OCI-LY7 (cell line): ENCODE measurements at regions not wholly inside any gene's neighbourhood (a gene's known extent, or its start where the extent isn't known, plus 50 kb on each side); places are given as distances from the start of the nearest gene placed in this dataset.
"Not testable (repeated sequence)": the region's sequence is repeated elsewhere in the genome, so short reads cannot be mapped to it uniquely, and the experiment has no call there.

Experiments
- BruUV-seq: library from RNA; stranded (reverse); fragments of 400-500 nt; replicated peaks from 2 replicates; lab custom pipeline; 2021; lab: Mats Ljungman, UMichigan
- CTCF ChIA-PET: fragments of 300-600 bp; sonication (Branson Sonifier 250); formaldehyde crosslinking; loops from one replicate; lab custom pipeline; 2022; ENCODE audit warnings: antibody characterized with exemption; ENCODE audit not compliant: unreplicated experiment; lab: Charles Lee
- POLR2A ChIA-PET: fragments of 300-600 bp; sonication (Branson Sonifier 250); formaldehyde crosslinking; loops from one replicate; lab custom pipeline; 2022; ENCODE audit warnings: antibody characterized with exemption; lab: Charles Lee
- DNase-seq: peaks from one replicate; pipeline ENCODE4 v3.0.0-alpha.2; 2015; ENCODE audit warnings: low spot score
- H2AFZ ChIP-seq: fragments of 200-600 bp; sonication (generic), shearing (Covaris generic); 2 replicates; pipeline ENCODE4 v1.6.1; 2014; ENCODE audit warnings: mild to moderate bottlenecking, antibody characterized with exemption, low read length, moderate library complexity
- H3K27ac ChIP-seq: fragments of 200-600 bp; sonication (generic); 2 replicates; pipeline ENCODE4 v1.5.1; 2014; ENCODE audit warnings: mixed run types, low read depth, mild to moderate bottlenecking, moderate library complexity, low read length, inconsistent platforms; ENCODE audit not compliant: poor library complexity, severe bottlenecking
- H3K36me3 ChIP-seq: fragments of 200-600 bp; sonication (generic); 2 replicates; pipeline ENCODE4 v1.6.1; 2014; ENCODE audit warnings: mild to moderate bottlenecking, antibody characterized with exemption, low read length, moderate library complexity, mixed read lengths; ENCODE audit not compliant: insufficient read depth
- H3K4me1 ChIP-seq: fragments of 200-600 bp; sonication (generic); 2 replicates; pipeline ENCODE4 v1.5.1; 2014; ENCODE audit warnings: mild to moderate bottlenecking, low read length; ENCODE audit not compliant: insufficient read depth, poor library complexity, severe bottlenecking
- H3K4me2 ChIP-seq: fragments of 200-600 bp; sonication (generic); 2 replicates; pipeline ENCODE4 v1.6.1; 2014; ENCODE audit warnings: mild to moderate bottlenecking, low read length
- H3K4me3 ChIP-seq: fragments of 200-600 bp; sonication (generic); 2 replicates; pipeline ENCODE4 v1.5.1; 2014; ENCODE audit warnings: mild to moderate bottlenecking, low read depth, low read length; ENCODE audit not compliant: poor library complexity, severe bottlenecking
- H3K79me2 ChIP-seq: fragments of 200-600 bp; sonication (generic); 2 replicates; pipeline ENCODE4 v1.6.1; 2016; ENCODE audit warnings: low read depth, mild to moderate bottlenecking, low read length, moderate library complexity, mixed read lengths; ENCODE audit not compliant: insufficient read depth
- H3K9me2 ChIP-seq: fragments of 200-600 bp; sonication (generic); 2 replicates; pipeline ENCODE4 v1.6.1; 2016; ENCODE audit warnings: mild to moderate bottlenecking, low read length, mixed read lengths; ENCODE audit not compliant: insufficient read depth
- H3K9me3 ChIP-seq: fragments of 200-600 bp; sonication (generic); 2 replicates; pipeline ENCODE4 v1.6.1; 2014; ENCODE audit warnings: mild to moderate bottlenecking, mixed run types, low read length, mixed read lengths
- H4K20me1 ChIP-seq: fragments of 200-600 bp; sonication (generic); 2 replicates; pipeline ENCODE4 v1.6.1; 2014; ENCODE audit warnings: mild to moderate bottlenecking, antibody characterized with exemption, low read length, moderate library complexity, mixed read lengths; ENCODE audit not compliant: insufficient read depth
- intact Hi-C: fragments of 100-400 bp; cut with micrococcal nuclease; formaldehyde crosslinking; loops from one replicate; pipeline ENCODE4 v1.10.0; 2022; ENCODE audit not compliant: unreplicated experiment

DNA sequence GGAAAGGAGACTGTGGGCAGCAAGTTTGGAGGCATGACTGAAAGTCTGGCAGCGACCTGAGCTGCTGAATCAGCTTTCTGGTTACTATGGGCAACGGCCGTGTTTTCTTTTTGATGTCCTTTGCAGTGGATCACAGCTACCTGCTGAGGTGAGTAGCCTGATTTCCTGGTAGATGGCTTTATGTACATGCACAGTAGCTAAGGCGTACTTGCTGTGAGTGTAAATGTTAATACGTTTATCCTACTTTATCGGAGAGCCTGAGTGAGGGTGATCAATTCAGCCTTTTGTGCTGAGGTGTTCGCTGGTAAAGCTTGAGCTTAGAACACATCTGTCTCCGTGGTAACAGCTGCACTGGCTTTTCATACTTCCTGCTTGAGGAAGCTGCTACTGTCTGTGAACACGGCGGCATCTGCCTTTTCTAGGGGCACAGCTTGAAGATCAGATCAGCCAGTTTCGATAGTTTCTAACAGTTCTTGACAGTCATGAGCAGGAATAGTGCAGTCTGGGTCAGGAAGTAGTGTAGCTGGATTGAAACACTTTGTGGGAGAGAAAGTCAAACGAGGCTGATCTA, 129.6 kb downstream of the ART5 start:
- H3K4me3 ChIP-seq, H3K79me2 ChIP-seq, BruUV-seq, H3K4me1 ChIP-seq, H3K9me3 ChIP-seq, H2AFZ ChIP-seq, H3K4me2 ChIP-seq, POLR2A ChIA-PET, CTCF ChIA-PET, intact Hi-C loops, H3K27ac ChIP-seq, DNase-seq, H4K20me1 ChIP-seq, H3K9me2 ChIP-seq, H3K36me3 ChIP-seq: not testable (repeated sequence)

DNA sequence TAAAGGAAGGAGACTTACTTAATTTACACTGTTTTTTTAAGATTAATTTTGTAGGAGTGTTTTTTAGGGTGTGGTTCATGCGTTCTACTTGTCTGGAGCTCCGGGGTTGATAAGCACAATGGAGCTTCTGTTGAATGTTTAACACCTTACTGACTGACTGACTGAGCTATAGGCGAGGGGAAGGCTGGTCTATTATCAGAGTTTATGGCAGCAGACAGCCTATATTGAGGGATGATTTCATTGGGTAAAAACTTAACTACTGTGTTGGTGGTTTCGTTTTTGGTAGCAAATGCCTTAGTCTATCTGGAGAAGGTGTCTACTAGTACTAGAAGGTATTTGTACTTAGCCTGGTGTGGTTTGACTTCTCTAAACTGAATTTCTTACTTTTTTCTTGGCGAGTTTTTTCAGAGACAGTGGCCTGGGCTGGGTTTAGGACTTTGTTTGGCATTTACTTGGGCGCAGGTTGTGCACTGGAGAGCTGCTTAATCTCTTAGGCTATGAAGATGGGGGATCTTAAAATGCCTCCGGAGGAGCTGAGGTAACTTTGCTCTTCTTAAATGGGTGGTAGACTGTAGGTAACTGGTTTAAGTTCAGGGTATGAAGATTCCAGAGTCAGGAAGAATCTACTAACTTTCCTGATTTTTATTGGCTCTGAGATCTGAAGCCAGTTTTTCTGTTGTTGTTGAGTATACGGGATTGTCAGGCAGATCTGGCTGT, 130.2 kb downstream of the ART5 start:
- H3K4me2 ChIP-seq, DNase-seq, H3K27ac ChIP-seq, H3K9me2 ChIP-seq, H3K4me1 ChIP-seq, H3K36me3 ChIP-seq, POLR2A ChIA-PET, H4K20me1 ChIP-seq, BruUV-seq, H3K4me3 ChIP-seq, H3K79me2 ChIP-seq, intact Hi-C loops, H2AFZ ChIP-seq, CTCF ChIA-PET, H3K9me3 ChIP-seq: not testable (repeated sequence)

DNA sequence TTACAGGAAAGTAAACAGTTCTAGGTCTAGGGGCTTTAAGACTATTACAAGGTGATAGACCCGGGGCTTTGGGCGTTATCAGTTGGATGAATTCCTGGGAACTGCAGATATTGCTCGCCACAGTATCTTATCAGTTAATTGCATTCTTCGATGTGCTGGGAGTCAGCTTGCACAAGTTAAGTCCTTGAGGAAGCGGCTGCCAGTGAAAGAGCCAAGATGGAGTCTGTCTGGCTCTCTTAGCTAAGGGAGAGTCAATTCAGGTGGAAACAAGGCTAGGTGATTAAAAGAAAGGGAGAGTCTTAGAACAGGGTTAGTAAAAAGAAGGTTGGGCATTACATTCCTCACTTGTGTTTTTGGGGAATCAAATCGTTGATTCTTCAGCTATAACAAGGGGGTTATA, 130.6 kb upstream of the ZNF195 start:
- POLR2A ChIA-PET, H3K4me3 ChIP-seq, H3K9me2 ChIP-seq, H2AFZ ChIP-seq, BruUV-seq, H3K27ac ChIP-seq, H4K20me1 ChIP-seq, H3K79me2 ChIP-seq, CTCF ChIA-PET, H3K4me2 ChIP-seq, H3K36me3 ChIP-seq, H3K9me3 ChIP-seq, intact Hi-C loops, H3K4me1 ChIP-seq, DNase-seq: not testable (repeated sequence)

DNA sequence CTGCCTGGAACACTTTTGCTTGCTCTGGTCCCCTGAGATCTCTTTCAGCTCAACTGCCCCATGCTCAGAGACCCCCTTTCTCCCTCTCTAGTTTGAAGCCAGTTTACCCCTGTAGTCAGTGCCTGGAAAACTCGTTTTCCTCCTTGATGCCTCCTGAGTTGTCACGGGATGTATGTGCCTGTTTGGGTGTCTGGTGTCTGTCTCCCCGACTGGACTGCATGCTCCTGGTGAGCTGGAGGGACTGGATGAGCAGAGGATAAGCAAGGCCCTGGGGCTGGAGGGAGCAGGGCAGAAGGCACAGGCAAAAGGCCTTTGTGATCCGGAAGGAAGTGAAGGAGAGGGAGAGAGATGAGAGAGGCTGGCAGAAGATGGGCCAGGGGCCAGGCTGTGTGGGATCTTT, 120.3 kb upstream of the ZNF195 start:
- H3K4me2 ChIP-seq, H3K27ac ChIP-seq, CTCF ChIA-PET, intact Hi-C loops, H3K9me2 ChIP-seq, H3K79me2 ChIP-seq, BruUV-seq, DNase-seq, H3K36me3 ChIP-seq, H4K20me1 ChIP-seq, POLR2A ChIA-PET, H2AFZ ChIP-seq, H3K4me3 ChIP-seq, H3K4me1 ChIP-seq, H3K9me3 ChIP-seq: not testable (repeated sequence)

DNA sequence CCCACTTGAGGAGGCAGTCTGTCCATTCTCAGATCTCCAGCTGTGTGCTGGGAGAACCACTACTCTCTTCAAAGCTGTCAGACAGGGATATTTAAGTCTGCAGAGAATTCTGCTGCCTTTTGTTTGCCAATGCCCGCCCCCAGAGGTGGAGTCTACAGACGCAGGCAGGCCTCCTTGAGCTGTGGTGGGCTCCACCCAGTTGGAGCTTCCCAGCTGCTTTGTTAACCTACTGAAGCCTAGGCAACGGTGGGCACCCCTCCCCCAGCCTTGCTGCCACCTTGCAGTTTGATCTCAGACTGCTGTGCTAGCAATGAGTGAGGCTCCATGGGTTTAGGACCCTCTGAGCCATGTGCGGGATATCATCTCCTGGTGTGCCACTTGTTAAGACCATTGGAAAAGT, 119.4 kb upstream of the ZNF195 start:
- H3K79me2 ChIP-seq, H3K4me1 ChIP-seq, BruUV-seq, H3K27ac ChIP-seq, POLR2A ChIA-PET, H2AFZ ChIP-seq, H3K4me2 ChIP-seq, DNase-seq, CTCF ChIA-PET, H3K9me2 ChIP-seq, H3K36me3 ChIP-seq, H3K9me3 ChIP-seq, intact Hi-C loops, H4K20me1 ChIP-seq, H3K4me3 ChIP-seq: not testable (repeated sequence)

DNA sequence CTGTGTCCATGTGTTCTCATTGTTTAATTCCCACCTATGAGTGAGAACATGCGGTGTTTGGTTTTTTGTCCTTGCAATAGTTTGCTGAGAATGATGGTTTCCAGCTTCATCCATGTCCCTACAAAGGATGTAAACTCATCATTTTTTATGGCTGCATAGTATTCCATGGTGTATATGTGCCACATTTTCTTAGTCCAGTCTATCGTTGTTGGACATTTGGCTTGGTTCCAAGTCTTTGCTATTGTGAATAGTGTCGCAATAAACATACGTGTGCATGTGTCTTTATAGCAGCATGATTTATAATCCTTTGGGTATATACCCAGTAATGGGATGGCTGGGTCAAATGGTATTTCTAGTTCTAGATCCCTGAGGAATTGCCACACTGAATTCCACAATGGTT, 114.2 kb upstream of the ZNF195 start:
- DNase-seq, POLR2A ChIA-PET, intact Hi-C loops: not testable (repeated sequence)

More for the DNA sequence above, 114.2 kb upstream of the ZNF195 start:
- H2AFZ ChIP-seq, H3K4me3 ChIP-seq, H3K79me2 ChIP-seq, H4K20me1 ChIP-seq, H3K4me1 ChIP-seq, H3K9me3 ChIP-seq, BruUV-seq, H3K36me3 ChIP-seq, H3K27ac ChIP-seq, CTCF ChIA-PET, H3K4me2 ChIP-seq, H3K9me2 ChIP-seq: not testable (repeated sequence)
